ENCODE measurements at regions not wholly inside any gene's neighbourhood (a gene's known extent, or its start where the extent isn't known, plus 50 kb on each side); places are given as distances from the start of the nearest gene placed in this dataset.

DNA sequence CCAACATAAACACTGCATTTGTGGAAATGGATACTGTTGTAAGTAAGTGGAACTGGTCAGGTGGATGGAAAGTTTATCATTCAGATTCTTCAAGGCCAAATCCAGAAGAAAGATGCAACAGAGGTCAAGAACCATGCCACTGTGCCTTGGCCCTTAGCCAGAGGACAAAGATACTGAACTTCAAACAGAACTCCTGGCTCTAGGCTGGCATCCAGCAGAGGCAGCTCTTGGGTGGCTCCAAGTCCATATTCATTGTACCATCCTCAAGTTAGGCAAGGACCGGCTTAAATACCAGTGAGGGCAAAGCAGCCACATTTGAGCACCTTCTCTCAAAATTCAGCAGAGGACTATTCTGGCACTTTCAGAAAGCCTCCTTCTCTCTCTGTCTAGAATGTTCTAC is 53.2 kb downstream of the DNAAF9 start:
- no peak for DNase-seq (ENCODE audit: low spot score)

DNA sequence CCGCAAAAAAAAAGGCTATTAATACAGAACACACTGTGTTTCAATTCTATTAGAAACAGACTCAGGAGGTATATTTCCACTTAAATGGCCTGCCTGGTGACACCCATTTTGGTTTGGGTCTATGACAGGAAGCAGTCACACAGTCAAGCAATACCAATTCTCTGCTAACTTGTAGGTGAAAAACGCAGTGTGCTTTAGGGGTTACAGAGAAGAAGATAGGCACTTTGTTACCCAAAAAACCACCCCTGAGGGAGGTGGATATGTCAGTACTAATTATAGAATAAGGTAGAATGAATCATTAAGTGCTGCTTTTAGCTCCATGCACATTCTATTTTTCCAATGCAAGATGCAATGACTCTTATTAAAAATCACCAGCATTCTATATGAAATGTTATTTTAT is 53.8 kb downstream of the DNAAF9 start:
- DNase-seq (ENCODE audit: low spot score) = no peak

DNA sequence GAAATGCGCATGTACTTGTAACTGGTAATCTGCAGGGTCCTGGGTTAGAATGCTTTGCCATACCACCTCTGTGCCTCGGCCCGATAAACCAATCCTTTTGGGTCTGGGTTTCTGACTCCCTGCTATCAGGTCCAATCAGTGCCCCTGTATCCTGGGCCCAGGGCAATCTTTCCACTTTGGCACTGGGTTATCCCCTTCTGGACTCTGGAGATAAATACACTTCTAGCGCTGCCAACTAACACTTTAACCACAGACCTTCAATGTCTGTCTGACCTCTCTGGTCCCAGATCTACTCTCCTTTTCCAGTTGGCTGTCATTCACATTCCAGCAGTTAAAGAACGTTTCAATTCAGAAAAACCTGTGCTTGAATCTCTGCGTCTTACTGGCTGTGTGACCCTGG is 55.3 kb downstream of the DNAAF9 start:
- DNase-seq (ENCODE audit: low spot score) = no peak

DNA sequence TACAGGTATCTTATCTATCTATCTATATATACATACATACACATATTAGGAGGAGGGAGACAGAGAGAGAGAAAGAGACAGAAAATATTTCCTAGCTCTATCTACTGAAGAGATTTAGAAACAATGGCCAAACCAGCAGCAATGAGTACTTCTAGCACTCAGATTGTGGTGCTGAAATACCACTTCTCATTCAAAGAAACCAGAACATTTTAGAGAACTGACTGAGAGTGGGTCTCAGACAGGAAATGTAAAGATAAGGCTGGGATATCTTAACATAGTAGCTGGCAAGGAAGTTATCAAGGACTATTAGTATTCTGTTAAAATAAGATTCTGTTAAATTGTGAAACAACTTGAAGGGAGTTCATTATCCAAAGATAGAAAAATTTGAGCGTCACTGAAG is 57.0 kb downstream of the DNAAF9 start:
- DNase-seq (ENCODE audit: low spot score) = no peak

DNA sequence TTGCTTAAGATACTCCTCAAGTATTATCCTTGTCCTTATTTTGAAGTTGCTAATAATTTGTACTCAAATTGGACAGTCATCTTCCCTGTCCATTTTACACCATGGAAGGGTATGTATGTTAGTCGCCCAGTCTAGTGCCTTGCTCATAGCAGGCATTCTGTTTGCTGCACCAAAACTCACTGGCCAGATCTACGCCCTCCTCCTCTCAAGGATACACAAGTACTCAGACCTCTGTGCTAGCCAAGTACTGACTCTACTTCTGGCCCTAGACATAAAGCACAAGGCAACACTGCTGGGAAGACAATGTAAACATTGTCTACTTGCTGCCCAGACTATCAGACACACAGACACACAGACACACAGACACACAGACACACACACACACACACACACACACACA is 57.7 kb downstream of the DNAAF9 start:
- no peak for DNase-seq (ENCODE audit: low spot score)

DNA sequence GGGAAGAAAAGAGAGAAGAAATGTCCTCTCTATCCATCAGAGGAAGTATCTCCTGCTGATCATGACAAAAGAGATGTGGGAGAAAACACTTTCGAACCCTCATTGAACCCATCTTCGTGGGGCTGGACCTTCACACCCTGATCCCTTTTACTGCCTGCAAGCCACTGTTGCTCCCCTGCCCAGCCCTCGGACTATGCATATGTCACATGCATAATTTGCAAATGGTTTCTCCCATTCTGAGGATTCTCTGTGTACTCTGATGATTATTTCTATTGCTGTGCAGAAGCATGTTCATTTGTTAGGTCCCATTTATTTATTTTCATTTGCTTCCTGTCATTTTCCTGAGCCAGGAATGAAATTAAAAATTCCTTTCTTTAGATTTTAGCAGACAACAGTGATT is 64.7 kb downstream of the DNAAF9 start:
- no peak for DNase-seq (ENCODE audit: low spot score)

DNA sequence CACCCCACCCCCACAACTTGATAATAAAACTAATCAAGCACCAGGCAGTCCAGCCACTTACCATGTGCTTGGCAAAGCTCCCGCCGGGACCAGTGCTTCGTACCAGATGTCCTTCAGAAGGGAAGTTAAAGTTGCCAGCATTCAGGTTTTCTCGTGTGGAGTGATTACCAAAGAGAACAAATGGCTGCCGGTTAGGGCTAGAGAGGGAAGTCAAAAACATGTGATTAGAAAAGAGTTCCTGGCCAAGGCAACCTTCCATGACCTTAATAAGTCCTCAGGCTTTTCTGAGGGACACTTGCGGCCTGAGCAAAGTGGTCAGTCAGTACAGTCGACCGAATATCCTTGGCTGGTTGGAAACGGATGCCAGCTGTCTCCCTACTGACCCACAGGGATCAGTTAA is 67.0 kb downstream of the DNAAF9 start:
- no peak for DNase-seq (ENCODE audit: low spot score)

DNA sequence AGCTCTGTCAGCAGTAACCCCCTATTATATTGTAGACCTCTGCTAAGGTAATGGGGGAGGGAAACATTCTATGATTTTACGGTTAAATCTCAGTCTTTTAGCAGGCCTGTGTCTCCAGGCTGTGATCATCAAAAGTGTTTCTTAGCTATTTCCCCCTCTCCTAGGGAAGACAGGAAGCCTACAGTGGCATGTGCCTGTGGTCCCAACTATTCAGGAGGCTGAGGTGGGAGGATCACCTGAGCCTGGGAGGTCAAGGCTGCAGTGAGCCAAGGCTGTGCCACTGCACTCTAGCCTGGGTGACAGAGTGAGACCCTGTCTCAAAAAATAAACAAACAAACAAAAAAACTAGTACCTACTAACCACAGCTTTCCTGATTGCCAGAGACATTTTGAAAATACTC is 67.9 kb downstream of the DNAAF9 start:
- DNase-seq (ENCODE audit: low spot score) = no peak

DNA sequence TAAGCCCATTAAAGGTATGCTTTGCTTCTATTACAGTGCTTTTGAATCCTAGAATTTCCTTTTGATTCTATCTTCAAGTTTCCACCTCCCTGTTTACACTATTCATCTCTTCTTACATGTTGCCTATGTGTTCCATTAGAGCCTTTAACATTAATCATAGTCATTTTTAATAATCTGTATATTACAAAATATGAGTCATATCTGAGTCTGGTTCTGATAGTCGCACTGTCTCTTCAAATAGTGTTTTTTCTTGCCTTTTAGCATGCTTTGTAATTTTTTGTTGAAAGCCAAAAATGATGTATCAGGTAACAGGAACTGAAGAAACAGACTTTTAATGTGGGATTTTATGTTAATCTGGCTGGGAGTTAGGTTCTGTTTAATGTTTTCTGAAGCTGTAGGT is 68.4 kb downstream of the DNAAF9 start:
- no peak for DNase-seq (ENCODE audit: low spot score)

DNA sequence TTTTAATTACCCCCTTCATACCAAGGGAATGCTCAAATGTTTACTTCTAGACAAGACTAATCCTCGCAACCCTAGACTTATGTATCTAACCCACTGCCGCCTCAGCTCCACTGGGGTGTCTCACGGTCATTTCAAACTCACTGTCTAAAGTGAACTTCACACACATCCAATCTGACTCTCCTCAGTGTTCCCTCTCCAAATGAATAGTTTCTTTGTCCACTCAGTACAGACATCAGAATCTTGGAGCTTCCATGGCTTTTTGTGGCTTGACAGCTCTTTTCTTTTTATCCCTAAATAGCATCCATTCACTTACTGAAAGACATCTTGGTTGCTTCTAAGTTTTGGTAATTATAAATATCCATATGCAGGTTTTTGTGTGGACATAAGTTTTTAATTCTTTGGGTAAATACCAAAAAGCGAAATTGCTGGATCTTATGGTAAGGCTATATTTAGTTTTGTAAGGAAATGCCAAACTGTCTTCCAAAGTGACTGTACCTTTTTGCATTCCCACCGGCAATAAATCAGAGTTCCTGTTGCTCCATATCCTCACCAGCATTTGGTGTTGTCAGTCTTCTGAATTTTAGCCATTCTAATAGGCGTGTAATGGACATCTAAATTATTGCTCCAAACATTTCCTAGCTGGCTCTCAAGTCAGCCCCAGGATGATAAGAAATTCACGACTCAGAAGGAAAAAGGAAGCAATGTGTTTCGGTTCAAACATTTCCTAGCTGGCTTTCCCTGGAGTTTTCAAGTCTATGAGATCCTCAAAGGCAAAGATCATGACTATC is 73.1 kb downstream of the DNAAF9 start:
- no peak for DNase-seq (ENCODE audit: low spot score)

DNA sequence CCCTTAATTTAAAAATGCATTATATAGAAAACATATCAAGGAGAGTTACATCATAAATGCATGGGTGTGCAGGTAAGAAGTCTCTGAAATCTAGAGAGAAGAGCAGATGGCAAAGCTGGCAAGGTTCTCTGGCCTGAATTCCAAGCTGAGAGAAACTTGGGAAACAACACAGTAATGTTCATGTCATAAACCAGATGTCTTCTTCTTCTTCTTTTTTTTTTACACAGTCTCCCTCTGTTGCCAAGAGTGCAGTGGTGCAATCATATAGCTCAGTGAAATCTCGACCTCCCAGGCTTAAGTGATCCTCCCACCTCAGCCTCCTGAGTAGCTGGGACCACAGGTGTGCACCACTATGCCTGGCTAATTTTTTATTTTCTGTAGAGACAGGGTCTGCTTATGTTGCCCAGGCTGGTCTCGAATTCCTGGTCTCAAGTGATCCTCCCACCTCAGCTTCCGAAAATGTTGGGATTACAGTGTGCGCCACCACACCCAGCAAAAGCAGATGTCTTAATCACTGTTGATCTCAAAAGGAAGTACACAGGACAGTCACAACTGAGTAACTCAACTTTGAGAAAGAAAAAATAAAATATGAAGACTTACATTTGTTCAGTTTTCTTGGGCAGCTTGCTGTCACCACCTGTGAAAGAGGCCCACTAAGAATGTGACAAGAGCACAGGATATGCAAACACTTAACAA is 77.3 kb downstream of the DNAAF9 start:
- no peak for DNase-seq (ENCODE audit: low spot score)

DNA sequence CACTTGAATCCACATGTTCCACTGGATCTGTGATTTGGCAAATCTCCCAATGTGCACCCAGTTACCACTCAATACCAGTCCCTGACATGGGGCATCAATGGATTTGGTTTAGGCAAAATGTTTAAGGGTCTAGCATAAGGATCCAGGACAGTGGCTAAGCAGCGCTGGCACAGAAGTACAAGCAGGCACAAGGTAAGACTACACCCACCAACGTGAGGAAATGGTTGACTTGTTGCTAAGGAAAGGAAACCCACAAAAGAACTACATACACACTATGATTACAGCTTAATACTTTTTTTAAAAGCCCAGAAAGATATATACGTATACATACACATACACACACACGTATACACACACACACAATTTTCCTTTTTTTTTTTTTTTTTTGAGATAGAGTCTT is 79.0 kb downstream of the DNAAF9 start:
- peak; percentile 23 for DNase-seq (ENCODE audit: low spot score)

DNA sequence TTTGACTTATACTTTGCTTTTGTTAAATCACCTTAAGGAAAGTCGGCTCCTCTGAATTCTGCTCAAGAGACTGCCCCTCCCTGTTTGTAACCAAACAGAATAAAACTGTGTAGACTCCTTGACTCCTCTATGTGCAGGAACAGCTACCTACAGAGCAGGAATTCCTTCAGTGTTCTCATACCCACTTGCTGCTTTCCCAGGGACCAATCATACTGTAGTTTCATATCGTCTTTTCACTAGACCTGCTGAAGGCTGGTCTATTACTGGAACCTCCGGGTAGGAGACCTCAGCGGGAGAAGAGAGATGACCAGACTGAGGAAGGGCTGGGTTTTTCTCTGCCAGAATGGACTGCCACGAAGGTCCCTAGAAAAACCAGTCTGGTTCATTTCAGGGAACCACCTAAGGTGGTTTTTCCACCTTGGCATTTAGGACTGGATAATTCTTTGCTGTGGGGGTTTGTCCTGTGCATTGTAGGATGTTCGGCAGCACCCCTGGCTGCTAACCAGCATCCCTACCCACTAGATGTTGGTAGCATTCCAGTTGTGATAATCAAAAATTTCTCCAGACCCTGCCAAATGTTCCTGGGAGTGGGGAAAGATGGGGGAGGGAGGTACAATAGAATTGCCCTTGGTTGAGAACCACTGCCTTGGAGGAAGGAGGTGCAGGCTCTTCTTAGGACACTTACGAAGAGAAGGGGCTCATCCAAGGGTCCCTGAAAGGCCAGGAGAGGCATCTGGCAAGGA is 80.5 kb downstream of the DNAAF9 start:
- DNase-seq (ENCODE audit: low spot score) = no peak

DNA sequence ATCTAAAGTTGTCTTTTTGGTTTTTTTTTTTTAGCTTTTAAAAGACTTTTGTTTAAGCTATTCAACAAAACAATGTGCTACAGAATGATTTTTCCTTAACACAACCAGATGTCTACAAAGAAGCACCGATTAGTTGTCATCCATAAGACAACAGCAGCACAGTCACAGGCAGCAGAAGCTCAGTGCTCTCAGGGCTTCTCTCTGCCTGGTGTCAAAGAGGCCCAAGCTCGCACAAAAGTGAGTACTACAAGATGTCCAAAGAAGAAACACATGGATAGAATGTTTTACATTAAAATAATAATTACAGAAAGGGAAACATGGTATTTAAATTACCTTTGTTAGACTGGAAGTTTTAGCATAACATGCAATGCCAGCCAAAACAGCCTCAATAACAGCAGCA is 81.6 kb downstream of the DNAAF9 start:
- DNase-seq (ENCODE audit: low spot score) = no peak

DNA sequence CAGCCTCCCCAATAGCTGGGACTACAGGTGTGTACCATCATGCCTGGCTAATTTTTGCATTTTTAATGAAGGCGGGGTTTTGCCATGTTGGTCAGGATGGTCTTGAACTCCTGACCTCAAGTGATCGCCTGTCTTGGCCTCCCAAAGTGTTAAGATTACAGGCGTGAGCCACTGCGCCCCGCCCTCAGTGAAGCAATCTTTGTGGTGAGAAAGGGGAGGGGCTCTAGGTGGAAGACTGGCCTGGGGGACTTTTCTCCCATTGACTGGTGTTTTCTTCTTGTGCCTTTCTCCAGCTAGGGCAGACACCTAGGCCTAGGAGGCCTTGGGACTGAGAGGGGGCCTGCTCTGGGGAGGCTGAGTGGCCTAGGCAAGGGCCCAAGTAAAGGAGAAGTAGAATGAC is 84.1 kb downstream of the DNAAF9 start:
- no peak for DNase-seq (ENCODE audit: low spot score)

DNA sequence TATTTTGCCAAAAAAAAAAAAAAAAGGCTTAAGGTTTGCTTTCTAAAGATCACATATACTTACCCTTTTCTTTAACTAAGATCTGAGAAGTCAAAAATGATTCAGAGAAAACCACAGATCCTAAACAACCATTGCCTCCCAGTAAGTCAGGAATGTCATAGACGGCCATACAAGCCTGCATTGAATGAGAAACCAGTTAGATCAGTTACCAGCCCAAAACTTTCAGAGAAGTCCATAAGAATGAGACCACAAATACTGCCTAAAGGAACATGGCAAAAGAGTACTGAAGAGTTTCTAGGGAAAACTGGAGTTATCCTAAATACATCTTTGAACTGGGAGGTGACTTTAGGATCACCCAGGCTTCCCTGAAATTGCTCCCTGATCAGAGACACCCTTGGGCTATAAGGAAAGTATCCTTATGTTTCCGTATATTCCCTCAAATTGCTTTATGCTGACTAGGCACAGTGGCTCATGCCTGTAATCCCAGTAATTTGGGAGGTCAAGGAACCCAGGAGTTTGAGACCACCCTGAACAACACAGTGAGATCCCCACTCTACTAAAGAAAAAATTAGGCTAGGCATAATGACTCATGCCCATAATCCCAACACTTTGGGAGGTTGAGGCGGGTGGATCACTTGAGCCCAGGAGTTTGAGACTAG is 79.4 kb upstream of the SLC4A11 start:
- DNase-seq (ENCODE audit: low spot score) = no peak

DNA sequence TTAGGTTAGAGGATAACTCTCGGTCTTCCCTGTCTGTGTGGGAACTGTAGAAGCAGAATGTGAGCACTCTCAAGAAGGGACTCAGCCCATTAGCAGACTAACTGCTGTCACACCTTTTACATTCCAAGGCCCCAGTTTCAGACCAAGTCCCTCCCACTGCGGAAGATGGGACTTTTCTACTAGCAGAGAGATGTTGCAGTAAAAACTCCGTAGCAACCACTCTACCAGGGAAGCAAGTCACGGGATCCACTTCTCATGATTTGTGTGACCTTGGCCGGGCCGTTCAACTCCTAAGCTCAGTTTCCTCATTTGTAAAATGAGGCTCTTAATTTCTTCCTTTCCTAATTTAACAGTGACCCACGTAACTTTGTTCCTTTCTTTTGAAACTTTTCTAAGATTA is 77.1 kb upstream of the SLC4A11 start:
- no peak for DNase-seq (ENCODE audit: low spot score)

DNA sequence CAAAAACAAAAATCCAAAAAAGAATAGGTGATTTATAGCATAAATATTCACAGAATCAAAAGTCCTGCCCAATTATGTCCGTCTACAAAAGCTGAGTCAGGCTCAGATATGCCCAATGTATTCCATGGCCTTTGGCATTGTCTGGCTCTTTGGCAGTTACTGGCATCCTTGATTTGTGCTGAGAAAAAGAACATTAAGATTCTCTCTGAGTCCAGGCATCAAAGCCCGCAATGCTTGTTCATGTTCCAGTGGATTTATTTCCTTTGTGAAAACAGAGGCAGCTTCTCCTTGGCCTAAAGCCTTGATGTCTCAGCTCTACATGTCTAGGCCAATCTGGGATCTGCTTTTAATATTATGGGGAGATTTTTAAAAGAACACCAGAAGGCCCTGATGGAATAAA is 76.1 kb upstream of the SLC4A11 start:
- DNase-seq (ENCODE audit: low spot score) = no peak

DNA sequence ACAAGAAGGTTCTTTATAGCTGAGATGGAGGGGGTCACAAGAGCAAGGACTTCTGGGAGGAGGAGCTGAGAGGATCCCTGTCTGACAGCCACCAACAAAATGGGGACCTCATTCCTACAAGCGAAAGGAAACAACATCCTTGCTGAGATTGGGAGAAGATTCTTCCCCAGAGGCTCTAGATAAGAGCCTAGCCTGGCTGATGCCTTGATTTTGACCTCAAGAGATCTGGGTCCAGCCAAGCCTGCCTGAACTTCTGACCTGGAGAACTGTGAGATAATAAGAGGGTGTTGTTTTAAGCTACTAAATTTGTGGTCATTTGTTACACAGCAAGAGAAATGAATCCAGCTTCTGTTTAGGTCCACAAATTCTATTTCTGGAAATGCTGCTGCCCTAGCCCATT is 75.4 kb upstream of the SLC4A11 start:
- DNase-seq (ENCODE audit: low spot score) = no peak

DNA sequence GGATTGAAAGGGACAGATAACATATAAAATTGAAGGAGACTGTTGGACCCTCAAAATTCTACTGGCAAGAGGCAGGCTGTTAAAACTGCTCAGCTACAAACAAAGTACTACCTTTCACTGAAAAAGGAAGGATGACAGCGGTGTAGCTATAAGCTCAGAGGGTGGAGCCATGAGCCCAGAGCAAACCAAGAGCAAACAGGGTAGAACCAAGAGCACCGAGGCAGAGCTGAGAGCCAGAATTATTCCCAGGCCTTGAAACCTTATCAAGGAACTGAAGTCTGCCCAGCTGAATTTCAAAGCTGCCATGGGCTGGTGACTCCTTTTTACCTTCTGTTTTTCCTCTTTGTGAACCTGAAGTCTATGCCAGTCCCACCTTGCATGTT is 74.7 kb upstream of the SLC4A11 start:
- DNase-seq (ENCODE audit: low spot score) = no peak

DNA sequence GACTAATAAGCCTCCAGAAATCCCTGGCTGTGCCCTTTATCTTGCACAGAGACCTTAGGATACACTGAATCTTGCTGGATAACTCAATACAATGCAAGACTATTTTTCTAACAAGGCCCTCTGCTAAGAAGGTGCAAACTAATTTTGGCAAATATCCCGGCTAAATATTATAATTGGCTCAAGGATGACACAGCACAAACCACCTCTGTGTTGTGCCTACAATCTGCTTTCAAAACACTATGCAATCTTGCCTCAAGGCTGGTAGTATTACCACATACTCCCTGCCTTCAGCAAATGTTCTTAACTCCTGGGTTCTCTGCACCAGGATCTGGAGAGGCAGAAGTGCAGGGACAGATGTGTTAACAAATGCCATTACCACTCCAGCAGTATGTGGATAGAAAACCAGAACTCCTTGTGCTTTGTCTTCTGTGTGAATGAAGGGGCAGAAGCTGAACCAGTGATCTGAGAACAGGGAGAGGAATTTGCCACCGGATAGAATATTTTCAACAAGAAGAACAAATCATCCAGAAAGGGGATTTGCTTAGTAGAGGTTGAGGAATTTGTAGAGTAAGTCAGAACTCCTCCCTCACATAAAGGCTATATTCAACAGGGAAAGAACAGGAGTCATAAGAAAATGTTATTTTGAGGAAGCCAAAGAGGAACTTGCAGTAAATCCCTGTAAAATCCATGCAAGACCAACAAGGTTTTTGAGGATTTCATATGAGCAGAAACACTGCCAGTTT is 74.1 kb upstream of the SLC4A11 start:
- no peak for DNase-seq (ENCODE audit: low spot score)

DNA sequence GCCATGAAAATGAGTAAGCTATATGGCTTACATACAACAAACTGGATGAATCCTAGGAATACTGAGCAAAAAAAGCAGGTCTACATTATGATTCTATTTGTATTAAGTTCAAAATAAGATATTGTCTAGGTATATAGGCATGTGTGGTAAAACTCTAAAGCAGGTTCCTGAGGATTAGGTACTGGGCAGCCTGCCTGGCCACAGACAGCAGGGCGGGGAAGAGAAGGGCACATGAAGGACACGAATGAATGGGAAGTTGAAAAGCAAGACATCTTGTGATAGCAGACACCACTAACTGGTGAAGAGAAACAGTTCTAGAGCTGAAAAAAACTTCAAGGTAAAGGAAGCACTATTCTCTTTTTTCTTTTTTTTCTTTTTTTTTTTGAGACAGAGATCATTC is 72.6 kb upstream of the SLC4A11 start:
- no peak for DNase-seq (ENCODE audit: low spot score)
